ENCODE measurements at regions not wholly inside any gene's neighbourhood (a gene's known extent, or its start where the extent isn't known, plus 50 kb on each side); places are given as distances from the start of the nearest gene placed in this dataset.

- TF ChIP-seq CTCF (IDR thresholded peaks at IDR 0.05 in 4 of 5, conservative IDR thresholded peaks at IDR 0.05 in 1 of 5) (no peak), POLR2A (IDR thresholded peaks at IDR 0.05) (peak in 1 of 2 donors; percentile 27)
Observed at GRCh38 chr7:130939321-130940095, 205.5 kb upstream of the KLF14 start.

All from gastrocnemius medialis (tissue), 4 donors.